ENCODE measurements at regions not wholly inside any gene's neighbourhood (a gene's known extent, or its start where the extent isn't known, plus 50 kb on each side); places are given as distances from the start of the nearest gene placed in this dataset.

DNA sequence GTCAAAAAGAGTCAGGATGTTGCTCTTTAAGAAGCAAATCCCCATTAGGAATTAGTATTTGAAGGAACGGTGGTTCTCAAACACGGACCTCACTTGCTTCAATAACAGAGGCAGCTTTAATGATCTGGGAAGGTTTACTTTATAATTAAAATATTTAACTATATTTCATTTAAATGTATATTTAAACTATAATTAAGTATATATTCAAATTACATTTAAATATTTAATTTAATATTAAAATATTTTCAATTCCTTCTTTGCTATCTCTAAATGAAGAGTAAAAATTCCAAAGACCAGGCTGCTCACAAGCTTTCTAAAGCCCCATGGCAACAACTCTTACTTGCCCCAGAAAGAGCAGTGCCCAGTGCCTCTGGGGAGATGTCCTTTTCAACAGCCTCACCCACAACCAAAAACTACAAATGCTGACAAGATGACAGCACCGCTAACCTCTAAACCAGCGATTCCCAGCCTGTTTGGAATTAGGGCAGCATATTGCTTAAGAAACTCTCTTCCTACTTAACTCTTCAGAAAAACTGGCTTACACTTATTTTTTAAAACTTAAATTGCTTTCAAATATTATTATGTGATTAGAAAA, 62.9 kb upstream of the POU3F3 start:
- TF ChIP-seq JUND (IDR thresholded peaks at IDR 0.05; ENCODE audit: low read depth), result no peak
- no peak for DNase-seq (ENCODE audit: low read depth in 1 of 2, low spot score in 1 of 2)
- in situ Hi-C loops (cut with HindIII; ENCODE audit: low pct_unique_long_range_greater_than_20kb, low sequenced_read_pairs), result no loop called here

DNA sequence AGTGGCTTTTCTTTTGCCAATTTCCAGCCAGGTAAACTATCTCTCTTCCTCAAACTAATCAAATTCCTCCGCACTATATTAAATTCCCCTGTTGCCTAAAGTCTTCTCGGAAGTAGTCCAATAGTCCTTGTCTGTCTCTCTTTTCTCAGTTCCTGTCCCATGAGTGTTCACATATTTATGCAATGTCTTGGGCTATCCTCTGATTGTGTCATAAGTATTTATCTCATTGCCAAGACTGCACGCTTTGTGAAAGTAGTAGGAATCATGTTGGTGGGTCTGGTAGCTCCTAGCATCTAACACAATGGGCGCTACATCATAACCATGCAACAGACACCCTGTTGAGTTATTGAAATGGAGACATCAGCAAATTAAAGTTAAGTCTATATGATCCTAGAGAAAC, 59.9 kb upstream of the POU3F3 start:
- no peak for DNase-seq (ENCODE audit: low read depth in 1 of 2, low spot score in 1 of 2)
- in situ Hi-C loops (cut with HindIII; ENCODE audit: low pct_unique_long_range_greater_than_20kb, low sequenced_read_pairs), result no loop called here
- TF ChIP-seq JUND (IDR thresholded peaks at IDR 0.05; ENCODE audit: low read depth), result no peak

DNA sequence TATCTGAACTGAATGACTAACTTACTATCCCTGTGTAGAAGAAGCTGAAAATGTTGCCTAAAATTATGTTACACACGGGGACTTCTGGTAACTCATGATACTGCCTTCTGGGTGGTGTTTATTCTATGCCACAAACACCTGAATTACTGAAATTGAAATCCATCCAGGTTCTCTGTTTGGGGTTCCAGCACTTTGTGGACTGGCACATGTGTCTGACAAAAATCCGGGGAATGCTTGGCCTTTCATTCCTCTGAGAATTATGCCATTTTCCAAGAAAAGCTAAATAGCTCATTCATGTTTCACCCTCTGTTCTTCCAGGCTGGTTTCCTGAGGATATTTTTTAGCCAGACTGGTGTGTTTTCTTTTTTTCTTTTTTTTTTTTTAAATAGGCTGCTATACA, 59.5 kb upstream of the POU3F3 start:
- DNase-seq (ENCODE audit: low read depth in 1 of 2, low spot score in 1 of 2), result no peak
- TF ChIP-seq JUND (IDR thresholded peaks at IDR 0.05; ENCODE audit: low read depth), result no peak
- in situ Hi-C loops (cut with HindIII; ENCODE audit: low pct_unique_long_range_greater_than_20kb, low sequenced_read_pairs), result no loop called here
